VCaP (cell line): ENCODE measurements at regions not wholly inside any gene's neighbourhood (a gene's known extent, or its start where the extent isn't known, plus 50 kb on each side); places are given as distances from the start of the nearest gene placed in this dataset.

ENCODE experiments used
- H3K27ac ChIP-seq: fragments of 450-650 bp; 2 replicates; pipeline ENCODE4 v1.5.1; 2017
- TF ChIP-seq, protein P1 (sequence below): fragments of 450-650 bp; conservative IDR thresholded peaks from 2 replicates; pipeline ENCODE4 v1.5.1; 2017; ENCODE audit warnings: mild to moderate bottlenecking, moderate library complexity

DNA sequence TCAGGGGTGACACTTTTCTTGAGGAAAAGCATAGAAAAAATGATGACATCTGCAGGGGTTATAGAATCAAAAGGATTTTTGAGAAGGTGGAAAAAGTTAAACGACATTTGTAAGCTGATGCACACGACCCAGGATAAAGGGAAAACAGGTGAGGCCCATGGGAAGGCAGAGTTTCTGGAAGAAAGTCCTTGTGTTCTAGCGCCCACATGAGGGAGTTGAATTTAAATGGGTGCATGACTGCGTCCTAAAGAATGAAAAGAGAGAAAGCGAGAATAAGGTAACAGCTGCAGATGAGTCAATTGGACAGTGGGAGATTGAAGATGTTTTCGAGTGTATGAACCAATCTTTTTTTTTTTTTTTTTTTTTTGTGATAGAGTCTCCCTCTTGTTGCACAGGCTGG lies 158.1 kb downstream of the GALR1 start:
- no peak overlapping the region for H3K27ac ChIP-seq
- TF ChIP-seq, protein P1, sequence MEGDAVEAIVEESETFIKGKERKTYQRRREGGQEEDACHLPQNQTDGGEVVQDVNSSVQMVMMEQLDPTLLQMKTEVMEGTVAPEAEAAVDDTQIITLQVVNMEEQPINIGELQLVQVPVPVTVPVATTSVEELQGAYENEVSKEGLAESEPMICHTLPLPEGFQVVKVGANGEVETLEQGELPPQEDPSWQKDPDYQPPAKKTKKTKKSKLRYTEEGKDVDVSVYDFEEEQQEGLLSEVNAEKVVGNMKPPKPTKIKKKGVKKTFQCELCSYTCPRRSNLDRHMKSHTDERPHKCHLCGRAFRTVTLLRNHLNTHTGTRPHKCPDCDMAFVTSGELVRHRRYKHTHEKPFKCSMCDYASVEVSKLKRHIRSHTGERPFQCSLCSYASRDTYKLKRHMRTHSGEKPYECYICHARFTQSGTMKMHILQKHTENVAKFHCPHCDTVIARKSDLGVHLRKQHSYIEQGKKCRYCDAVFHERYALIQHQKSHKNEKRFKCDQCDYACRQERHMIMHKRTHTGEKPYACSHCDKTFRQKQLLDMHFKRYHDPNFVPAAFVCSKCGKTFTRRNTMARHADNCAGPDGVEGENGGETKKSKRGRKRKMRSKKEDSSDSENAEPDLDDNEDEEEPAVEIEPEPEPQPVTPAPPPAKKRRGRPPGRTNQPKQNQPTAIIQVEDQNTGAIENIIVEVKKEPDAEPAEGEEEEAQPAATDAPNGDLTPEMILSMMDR: no peak

DNA sequence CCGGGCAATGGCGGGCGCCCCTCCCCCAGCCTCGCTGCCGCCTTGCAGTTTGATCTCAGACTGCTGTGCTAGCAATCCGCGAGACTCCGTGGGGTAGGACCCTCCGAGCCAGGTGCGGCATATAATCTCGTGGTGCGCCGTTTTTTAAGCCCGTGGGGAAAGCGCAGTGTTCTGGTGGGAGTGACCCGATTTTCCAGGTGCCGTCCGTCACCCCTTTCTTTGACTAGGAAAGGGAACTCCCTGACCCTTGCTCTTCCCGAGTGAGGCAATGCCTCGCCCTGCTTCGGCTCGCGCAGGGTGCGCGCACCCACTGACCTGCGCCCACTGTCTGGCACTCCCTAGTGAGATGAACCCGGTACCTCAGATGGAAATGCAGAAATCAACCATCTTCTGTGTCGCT lies 171.9 kb downstream of the GALR1 start:
- peak overlapping the region; percentile 81 for H3K27ac ChIP-seq

DNA sequence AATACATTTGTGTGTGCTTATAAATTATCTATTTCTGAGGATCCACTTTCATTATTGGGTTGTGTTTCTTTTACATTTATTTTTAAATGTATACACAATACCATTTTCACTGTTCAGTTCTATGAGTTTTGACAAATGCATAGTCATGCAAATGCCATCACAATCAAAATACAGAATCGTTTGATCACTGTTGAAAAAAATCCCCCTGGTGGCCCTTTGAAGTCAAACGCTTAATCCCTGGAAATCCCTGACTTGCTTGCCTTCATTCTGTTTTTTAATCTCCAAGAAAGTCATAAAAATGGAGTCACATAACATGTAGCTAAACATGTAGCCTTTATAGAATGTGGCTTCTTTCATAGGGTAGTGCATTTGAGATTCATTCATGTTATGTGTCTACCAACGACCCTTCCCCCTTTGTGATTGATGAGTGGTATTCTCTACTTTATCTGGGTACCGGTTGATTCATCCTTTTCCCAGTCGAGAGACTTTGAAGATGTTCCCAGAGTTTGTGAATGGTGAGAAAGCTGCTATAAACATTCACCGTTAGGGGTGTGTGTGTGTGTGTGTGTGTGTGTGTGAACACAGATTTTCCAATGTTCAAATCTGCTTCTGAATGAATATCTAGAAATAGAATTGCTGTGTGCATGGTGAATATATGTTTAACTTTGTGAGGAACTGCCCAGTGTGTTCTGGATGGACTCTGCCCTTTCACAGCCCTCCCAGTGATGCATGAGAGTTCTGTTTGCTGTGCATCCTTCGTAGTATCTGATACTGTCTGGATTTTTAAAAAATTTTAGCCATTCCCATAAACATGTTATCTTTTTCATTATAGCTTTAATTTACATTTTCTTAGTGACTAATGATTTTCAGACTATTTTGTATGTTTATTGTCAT lies 173.6 kb downstream of the GALR1 start:
- TF ChIP-seq, protein P1: peak; percentile 66
- H3K27ac ChIP-seq: no peak overlapping the region

DNA sequence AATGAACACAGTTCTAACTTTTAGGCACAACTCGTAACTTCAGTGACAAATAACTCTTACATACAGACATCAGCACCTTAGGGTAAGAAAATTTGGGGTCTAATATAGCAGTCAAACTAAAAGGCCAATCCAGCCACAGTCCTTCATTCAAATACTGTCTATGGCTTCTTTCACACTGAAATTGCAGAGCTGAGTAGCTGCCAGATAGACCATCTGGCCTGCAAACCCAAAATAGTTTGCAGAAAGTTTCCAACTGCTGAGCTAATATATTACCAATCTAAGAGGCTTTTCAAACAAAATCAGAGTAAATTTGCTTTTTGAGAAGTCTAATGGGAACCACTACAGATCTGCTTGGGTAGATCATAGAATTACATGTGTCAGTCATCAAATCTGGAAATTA lies 183.4 kb downstream of the GALR1 start:
- TF ChIP-seq, protein P1: no peak
- H3K27ac ChIP-seq: no peak overlapping the region

DNA sequence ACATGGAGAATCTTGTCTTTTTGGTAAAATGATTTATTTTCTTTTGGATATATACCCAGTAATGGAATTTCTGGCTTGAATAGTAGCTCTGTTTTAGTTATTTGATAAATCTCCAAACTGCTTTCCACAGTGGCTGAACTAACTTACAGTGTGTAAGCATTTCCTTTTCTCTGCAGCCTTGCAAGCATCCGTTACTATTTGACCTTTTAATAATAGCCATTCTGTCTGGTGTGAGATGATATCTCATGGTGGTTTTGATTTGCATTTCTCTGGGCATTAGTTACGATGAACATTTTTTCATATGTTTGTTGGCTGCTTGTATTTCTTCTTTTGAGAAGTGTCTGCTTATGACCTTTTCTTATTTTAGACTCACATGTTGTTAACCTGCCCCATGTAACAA lies 190.2 kb downstream of the GALR1 start:
- TF ChIP-seq, protein P1: no peak
- H3K27ac ChIP-seq: no peak overlapping the region

DNA sequence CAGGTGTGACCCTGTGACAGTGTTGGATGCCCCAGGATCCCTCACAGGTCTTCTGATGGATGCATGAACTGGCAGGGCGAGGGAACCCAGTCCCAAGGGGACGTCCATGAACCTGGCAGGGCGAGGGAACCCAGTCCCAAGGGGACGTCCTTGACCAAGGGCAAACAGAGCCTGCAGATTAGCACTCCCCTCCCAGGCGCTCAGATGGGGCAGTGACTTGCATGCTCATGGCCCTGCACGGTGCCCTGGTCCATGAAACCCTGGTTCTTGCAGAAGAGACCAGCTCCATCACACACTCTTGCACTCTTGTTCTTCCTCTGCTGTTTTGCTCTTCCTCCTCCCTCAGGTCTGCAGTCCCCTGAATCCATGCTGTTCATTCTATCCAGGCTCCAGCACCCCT lies 192.7 kb downstream of the GALR1 start:
- no peak overlapping the region for H3K27ac ChIP-seq
- TF ChIP-seq, protein P1: no peak

DNA sequence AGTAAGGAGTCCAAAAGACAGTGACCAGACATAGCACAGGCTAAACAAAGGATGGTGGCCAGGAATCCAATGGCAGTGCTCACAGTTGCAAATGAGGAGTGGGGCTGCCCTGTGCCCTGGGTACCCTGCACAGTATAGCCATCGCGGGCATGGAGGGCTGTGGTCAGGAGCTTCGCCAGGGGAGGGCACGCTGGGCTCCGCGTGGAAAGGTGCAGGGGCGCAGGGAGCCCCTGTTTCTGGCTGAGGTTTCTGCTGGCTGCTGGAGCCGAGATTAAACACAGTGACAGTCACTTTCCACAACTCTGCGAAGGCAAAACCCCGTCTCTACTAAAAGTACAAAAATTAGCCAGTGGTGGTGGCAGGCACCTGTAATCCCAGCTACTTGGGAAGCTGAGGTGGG lies 194.7 kb downstream of the GALR1 start:
- H3K27ac ChIP-seq: no peak overlapping the region
- TF ChIP-seq, protein P1: no peak

DNA sequence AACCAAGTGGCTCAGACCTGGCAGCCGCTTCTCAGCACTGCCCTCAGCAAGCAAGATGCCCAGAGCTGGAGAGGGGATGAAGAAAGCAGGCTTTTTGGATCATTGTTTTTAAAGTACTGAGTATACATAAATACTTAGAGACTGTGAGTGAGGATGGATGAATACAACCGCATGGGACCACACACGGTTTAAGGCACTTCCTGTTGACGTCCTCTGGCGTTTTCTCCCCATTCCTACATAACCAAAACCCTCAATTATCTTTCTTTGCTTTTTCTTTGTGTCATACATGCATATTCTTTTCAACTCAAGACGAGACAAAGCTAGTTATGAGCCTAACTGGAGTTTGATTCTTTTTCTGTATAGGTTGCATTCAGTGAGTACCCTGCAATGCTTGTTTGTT lies 198.4 kb downstream of the GALR1 start:
- TF ChIP-seq, protein P1: no peak
- no peak overlapping the region for H3K27ac ChIP-seq
